NCI-H2081 treated with DMSO at 0.1 percent for 48 hours (cell line): ENCODE measurements at regions not wholly inside any gene's neighbourhood (a gene's known extent, or its start where the extent isn't known, plus 50 kb on each side); places are given as distances from the start of the nearest gene placed in this dataset.
"Not testable (repeated sequence)": the region's sequence is repeated elsewhere in the genome, so short reads cannot be mapped to it uniquely, and the experiment has no call there.

Experiments
- DNase-seq: peaks from one replicate; lab custom pipeline; 2025; lab: John Stamatoyannopoulos, UW

DNA sequence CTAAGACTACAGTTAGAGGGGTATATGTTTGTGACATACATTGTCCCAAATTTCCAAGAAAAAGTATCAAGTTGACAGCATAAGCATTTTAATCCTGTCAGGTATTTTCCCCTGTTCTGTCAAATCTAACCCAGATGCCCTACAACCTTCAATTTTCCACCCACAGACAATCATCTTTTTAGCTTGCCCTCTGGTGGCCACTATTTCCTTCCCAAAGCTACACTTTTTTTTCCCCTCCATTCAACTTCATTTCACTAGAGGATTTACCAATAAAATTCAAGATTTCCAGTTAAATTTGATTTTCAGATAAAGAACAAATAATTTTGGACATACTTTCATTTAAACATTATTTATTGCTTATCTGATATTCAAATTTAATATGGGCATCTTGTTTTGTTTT lies 286.6 kb downstream of the TENT5A start:
- DNase-seq: no peak

DNA sequence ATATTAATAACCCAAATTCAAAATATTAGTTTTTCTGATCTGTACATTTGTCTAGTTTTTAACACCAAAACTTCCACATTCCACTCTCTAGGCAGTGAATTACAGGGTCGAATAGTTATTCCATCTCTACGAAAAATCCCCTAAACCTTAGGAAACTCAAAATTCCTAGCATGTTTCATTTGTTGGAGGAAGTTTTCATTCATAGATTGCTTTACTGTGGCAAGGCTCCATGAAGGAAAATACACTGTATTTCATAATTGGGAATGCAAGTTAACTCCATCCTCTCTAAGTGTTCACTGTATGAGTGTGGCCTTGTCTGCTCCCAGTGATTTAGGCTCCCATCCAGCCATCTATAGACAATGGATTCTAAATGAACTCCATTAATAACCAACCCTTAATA lies 296.1 kb downstream of the TENT5A start:
- no peak for DNase-seq

DNA sequence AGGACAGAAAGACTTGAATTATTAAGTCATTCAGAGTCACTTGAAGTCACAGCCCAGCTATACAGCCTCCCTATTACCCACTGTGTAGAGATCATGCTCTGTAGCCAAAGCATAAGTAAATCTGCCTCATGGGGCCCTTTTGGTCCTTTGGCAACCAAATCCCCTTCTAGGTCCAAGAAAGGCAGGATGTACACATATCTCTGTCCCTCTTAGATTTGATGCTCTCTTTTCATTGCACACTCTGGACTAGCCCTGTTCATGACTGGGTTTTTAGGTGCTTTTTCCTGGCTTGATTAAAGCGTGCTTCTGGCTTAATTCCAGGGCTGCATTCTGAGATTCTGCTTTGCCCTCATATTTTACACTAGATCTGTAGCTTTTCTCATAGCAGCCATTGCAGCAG lies 296.8 kb downstream of the TENT5A start:
- DNase-seq: no peak

DNA sequence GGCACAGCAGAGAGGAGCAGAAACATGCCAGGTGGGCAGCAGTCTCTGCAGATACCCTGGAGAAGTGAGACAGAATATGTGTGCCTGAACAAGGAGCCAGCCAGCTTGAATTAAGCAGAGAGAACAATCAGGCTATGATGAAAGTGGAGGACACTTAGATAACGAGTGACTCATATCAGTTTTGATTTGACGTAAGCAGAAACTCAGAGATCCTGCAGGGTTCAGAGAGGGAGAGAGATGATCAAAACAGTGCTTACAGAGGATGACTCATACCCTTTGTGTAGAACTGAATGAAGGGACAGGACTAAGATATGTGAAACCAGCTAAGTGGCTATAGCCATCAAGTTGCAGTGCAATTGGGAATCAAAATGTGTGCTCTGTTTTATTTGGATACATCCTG lies 300.7 kb downstream of the TENT5A start:
- no peak for DNase-seq

DNA sequence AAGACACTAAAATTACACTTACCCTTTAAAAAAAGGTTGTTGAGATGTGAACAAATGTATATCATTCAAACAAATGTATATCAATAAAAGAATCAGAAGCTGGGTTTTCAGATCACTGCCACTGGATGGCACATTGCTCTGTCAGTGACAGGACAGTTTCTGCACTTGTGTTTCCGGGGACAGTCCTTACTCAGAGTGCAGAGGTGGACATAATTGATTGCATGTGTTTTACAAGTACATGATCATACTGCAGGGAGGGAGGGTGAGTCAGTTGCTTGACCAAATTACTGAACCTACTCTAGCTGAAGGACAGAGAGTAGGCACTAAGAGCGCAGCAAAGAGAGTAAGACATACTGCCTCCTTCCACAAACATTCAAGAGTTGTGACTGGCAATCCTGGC lies 302.3 kb downstream of the TENT5A start:
- no peak for DNase-seq

DNA sequence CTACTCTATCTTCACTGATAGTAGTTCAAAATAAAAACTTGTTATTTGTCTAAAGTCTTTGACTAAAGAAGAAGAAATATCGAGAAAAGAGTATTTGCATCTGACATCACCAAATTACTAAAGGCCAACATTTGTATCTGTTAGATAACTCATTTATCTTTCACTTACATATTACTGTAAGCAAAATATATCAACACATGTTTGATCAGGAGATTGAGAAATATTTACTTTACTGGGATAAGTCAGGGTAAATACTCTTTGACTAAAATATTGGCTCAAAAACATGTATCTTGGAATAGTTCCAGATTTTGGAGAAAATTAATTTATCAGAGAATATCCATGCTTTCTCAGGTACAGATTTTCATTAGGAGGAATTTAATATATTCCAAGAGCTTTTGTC lies 306.0 kb downstream of the TENT5A start:
- DNase-seq: no peak

DNA sequence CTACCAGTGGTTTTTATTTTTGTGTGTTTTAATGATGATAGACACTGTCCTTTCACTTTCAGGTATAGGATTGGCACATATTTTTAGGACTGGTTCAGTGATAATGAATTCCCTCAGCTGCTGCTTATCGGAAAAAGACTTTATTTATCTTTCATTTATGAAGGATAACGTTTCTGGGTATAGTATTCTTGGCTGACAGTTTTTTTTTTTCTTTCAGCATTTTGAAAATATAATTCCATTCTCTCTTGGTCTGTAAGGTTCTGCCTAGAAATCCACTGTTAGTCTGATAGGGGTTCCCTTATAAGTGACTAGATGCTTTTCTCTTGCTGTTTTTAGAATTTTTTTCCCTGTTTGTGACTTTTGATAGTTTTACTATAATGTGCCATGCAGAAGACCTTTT lies 313.1 kb downstream of the TENT5A start:
- DNase-seq: no peak

DNA sequence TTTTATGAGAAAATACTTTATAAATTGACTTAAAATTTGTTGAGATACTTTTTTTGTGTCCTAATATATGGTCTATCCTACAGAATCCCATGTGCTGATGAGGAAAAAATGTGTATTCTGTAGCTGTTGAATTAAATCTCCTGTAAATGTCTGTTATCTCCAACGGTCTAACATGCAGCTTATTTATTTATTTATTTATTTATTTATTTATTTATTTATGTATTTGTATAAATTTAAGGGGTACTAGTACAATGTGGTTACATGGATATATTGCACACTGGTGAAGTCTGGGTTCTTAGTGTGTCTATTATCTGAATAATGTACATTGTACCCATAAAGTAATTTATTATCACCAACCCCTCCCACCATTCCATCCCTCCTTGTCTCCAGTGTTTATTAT lies 315.5 kb downstream of the TENT5A start:
- DNase-seq: no peak

DNA sequence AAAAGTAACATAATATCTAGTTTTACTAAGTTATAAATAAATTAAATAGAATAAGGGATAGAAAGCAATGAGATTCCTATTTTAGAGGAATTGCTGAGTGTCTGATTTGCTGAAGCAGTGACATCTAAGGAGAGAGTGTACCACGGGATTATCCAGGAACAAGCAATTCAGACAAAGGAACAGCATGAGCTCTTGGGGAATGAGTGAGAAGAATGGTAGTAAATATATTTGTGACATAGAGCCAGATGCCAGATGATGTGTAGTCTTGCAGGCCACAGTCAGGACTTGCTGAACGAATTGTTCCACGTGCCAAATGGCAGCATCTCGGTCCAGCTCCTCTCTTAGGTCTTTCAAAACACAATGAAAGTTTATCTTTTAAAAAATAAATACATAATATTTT lies 339.2 kb downstream of the TENT5A start:
- DNase-seq: no peak

DNA sequence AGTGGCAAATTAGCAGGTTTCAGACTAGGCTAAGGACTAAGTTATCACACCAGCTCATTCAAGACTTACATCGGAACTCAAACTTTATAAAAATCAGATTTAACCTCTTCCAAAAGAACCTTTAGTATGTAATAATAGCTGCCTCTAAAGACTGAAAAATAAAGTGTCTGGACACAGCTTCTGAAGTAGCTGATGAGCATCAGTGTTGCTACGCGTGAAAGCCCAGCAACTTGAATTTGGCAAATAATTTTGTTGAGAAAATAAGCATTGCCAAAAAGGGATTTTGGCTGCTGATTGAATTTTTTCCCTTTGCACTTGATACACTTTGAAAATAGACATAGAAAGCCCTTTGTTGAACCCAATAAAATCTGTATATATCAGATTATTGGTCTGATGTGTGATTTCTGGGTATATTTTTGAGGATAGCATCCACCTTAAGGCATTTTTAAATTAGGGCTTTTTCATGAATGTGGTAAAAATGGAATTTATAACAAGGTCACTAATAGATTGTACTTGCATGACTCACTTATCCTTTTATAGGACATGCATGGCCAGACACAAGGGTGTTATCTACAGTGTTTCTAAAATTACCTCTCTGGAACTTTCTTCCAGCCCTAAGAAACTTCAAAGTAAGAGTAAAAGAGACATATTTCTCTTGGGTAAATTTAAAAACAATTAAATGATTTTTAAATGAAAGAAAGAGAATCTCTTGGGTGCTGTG lies 350.4 kb downstream of the TENT5A start:
- DNase-seq: no peak

DNA sequence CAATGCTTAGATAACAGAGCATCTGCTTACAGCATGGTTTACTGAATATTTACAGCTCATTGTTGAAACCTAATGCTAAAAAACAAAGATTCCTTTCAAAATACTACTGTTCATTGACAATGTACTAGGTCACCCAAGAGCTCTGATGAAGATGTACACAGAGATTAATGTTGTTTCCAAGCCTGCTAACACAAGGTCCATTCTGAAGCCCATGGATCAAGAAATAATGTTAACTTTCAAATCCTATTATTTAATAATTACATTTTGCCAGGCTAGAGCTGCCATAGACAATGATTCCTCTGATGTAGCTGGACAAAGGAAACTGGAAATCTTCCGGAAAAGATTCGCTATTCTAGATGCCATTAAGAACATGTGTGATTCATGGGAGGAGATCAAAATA lies 355.6 kb downstream of the TENT5A start:
- no peak for DNase-seq

DNA sequence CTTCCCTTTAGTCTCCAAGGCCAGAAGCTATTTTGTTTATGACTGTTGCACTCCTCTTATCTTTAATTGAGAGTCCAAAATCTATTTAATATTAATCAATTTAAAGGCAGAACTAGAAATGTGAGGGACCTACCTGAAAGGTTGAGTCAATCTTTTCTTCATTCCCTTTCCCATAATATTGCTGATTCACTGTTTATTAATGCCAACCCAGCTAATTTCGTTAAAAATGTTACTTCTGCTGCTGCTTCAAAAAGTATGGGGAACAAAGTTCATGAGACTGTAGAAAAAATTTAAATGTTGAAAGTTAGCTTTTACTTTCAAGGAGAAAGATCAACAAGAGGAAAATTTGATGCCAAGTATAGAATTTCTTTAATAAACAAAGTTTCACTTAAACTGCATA lies 365.3 kb downstream of the TENT5A start:
- no peak for DNase-seq

DNA sequence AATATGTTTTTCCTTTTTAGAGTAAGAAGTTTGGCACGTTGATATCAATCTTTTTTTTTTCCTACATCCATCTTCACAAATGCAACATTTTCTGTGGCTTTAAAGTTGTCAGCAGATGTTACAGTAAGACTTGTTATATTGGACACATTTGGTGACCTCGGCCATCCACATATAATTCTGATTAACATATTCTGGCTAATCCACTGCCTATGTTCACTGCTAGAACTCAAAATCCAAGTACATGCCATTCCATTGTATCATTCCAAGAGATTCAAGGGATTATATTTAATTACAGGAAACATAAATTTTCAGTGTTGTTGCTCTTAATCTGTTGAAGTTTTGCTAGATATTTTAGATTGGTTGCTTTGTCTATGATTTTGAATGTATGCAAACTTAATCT lies 367.6 kb downstream of the TENT5A start:
- no peak for DNase-seq

DNA sequence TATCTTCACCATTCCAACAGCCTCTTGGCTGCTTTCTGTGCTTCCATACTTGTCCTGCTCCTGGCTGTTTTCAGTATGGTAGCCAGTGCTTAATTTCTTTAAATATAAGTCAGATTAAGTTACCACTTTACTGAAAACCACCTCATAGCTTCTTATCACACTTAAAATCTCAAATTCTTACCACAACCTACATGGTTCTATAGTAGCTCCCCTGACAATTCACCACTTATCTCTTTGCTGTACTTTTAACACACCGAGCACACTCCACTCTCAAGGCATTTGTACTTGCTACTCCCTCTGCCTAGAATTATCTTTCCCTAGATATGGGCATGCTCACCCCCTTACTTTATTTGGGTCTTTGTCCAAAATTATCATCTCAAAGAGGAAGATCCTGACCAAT lies 369.0 kb downstream of the TENT5A start:
- no peak for DNase-seq

DNA sequence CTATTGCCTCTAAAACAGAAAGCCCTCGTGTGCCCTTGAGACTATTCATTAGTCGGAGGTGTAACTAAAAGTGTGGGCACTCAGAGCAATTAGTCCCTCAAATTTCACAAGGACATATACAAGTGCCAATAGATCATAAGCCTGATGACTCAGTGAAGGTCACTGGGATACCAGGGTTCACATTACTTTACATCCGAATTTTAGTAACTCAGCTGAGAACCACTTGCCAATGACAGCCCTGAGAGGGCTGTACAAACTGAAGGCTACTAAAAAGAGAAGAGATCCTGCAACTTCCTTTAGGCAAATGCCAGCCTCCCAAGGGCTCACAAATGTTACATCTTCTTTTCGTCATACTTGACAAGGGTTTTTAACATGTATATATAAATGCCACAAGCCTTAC lies 369.6 kb downstream of the TENT5A start:
- no peak for DNase-seq

DNA sequence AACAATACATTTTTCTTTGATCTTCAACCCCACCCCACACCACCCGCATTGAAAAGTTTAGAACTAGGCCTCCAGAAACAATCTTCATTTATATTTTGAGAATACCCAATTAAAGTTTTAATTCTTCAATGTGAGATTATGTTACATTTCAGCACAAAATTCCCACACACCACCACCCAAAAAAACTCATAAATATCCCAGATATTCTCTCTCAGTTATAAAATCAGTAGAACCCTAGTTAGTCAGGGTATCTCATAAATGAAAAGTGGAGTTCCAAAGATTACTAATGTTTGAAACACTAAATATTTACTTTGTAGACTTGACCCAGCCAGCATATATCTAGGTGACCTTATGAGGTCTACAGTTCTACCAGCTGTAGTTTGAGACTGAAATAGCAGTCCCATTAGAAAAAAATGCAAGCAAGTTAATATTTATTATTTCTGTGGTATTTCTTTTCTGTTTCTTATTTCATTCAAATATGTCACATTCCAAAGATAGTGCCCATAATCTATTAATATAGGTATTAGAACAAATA lies 371.0 kb downstream of the TENT5A start:
- no peak for DNase-seq

DNA sequence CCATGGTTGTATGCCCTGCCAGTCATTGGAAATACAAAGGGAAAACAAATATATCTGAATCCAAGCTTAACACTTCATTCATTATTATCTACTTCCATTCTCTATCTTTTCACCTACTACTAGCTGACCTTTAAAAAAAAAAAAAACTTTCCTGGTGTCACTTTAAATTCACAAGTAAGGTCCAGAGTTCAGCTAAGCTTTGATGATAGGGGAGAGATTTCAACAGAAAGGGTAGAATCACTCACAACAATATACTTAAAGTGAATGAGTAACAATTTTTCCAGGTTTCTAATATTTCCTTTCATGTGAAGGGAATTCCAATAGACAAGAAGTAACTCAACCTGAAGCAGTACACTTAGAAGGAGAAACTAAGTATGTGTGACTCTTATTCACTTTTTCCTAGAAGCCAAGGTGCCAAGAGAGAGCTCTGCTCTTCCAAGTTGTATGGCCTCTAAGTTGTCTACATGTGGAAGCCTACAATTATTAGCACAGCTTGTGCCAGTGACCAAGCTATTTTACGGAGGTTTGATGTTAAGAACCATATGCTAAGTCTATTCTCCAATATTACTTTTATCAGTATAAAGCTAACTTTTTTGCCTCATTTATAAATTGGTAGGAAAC lies 371.7 kb downstream of the TENT5A start:
- no peak for DNase-seq

DNA sequence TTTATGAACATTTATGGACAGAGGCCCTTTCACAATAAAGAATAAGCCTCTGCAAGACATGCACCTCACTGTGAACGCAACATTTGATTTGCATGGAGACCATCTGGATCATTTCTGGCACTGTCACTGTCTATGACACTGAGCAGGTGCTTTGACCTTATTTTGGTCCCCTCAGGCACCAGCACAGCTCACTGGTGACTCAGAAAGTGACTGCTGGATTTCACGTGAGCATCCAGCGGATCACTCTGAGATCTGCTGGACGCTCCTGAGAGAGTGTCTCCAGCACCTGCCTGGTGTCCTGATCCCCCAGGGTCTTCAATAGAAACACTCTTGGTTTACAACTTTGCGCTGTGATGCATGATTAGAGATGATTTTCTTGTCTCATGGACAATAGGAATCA lies 375.7 kb downstream of the TENT5A start:
- DNase-seq: no peak

DNA sequence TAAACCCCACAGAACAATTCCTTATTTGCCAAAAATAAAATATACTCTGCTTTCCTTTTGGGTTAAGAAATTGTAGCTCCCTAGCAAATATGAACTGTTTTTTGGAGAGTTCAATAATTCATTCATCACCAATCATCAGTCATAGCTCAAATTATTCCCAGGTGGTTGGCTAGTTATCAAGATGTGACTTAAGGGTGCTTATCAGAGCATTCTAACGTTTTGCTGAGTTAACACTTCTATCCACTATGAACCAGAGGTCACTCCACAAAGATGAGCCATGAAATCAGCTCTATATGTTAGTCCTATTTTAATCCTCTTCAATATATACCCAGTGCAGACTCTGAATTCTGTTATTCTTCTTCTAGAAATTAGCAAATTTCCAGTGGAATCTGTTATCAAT lies 379.1 kb downstream of the TENT5A start:
- DNase-seq: no peak

DNA sequence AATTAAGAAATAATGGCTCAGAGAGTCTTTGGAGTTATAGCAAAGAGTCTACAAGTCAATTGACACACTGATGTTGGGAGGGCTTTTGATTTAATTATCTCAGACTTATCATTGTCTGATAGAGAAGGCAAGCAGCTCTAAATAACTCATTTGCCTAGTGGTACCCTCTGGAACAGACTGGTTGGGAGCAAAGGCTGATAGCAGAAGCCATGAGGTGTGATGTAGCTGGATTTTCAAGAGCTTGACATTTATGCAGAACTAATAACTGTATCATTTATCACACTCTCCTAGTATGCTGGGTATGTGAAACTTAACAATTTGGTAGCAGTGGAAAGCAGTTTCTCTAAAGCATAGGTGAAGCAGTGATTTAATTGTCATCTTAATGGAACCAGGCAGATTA lies 380.6 kb downstream of the TENT5A start:
- DNase-seq: no peak

DNA sequence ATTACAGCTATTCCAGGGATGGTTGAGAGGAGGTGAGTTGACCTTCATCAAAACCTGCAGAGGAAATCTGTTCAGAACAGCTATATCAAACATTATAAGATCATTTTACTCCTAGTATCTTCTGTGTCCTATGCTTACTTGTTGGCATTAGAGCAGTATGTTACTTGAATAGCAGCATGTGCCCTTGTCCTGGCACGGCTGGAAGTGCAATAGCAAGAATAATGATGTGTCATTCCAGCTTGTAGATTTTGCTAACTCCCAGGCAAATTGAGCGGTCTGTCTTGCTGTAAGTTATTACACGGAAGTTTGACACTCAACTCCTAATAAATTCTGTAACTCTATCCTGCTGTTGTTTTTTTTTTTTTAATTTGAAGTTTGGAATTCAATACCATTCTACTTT lies 385.5 kb downstream of the TENT5A start:
- DNase-seq: no peak

DNA sequence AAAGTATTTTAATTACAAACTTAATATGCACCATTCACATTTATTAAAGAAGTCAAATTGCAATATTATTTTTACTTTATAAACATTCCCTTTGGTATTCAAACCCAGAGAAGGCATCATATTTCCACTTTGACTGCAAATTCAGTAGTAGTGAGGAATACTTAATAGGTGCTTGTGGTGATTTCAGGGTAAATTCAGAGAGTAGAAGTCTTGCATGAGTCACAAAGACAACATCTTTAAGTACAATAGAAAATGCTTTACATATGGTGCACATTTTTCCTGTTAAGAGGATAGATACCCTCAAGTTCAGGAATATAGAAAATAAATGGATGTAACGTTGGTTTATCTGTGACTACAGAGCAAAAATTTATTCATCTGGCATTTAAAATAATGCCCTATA lies 390.2 kb downstream of the TENT5A start:
- DNase-seq: no peak

DNA sequence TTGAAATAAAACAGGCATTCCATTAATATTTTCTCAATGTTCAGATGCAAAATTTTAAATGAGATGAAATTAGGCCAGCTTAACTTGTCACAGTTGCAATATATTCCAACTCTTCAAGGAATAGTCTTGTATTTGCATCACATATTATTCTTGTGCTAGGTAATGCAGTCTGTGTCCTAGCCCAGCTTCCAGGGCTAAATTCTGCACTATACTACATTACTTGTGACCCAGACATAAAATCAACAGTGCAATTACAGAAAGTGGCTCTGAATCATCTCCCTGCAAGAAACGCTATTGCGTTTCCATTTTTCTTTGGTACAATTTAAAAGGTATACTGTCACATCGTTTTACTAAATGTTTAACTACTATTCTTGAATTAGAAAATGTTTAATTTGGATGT lies 399.2 kb downstream of the TENT5A start:
- no peak for DNase-seq

DNA sequence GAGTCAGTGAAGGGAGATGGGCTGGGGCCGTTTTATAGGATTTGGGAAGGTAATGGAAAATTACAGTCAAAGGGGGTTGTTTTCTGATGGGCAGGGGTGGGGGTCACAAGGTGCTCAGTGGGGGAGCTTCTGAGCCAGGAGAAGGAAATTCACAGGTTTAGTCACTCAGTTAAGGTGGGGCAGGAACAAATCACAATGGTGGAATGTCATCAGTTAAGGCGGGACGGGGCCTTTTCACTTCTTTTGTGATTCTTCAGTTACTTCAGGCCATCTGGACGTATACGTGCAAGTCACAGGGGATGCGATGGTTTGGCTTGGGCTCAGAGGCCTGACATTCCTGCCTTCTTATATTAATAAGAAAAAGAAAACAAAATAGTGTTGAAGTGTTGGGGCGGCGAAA lies 408.5 kb downstream of the TENT5A start:
- not testable (repeated sequence) for DNase-seq
